ENCODE measurements at regions not wholly inside any gene's neighbourhood (a gene's known extent, or its start where the extent isn't known, plus 50 kb on each side); places are given as distances from the start of the nearest gene placed in this dataset.

- peaks cover 28% of the 10 kb centered on the region for H3K4me1 Mint-ChIP-seq (ENCODE audit: unreplicated experiment)
- no peak overlapping the region for H3K27ac Mint-ChIP-seq
- no peak overlapping the region for H3K4me3 Mint-ChIP-seq
- no peak for DNase-seq (ENCODE audit: extremely low spot score, unreplicated experiment)
- H3K9me3 Mint-ChIP-seq, result peaks cover 3% of the 10 kb centered on the region
- H3K36me3 Mint-ChIP-seq, result no peaks in the 10 kb centered on the region
- H3K27me3 Mint-ChIP-seq, result no peaks in the 10 kb centered on the region
- TF ChIP-seq CTCF (conservative IDR thresholded peaks at IDR 0.05), result no peak
Measured at GRCh38 chr21:20730441-20730840, 267.8 kb upstream of the NCAM2 start.

GRCh38 chr21:20735257-20735656, 263.0 kb upstream of the NCAM2 start:
- Mint-ChIP-seq H3K27me3 (no peaks in the 10 kb centered on the region), H3K36me3 (no peaks in the 10 kb centered on the region), H3K27ac (no peak overlapping the region), H3K9me3 (peaks cover 17% of the 10 kb centered on the region), H3K4me1 (ENCODE audit: unreplicated experiment) (peaks cover 32% of the 10 kb centered on the region), H3K4me3 (no peak overlapping the region)
- no peak for DNase-seq (ENCODE audit: extremely low spot score, unreplicated experiment)
- no peak for TF ChIP-seq CTCF (conservative IDR thresholded peaks at IDR 0.05)

GRCh38 chr21:20737227-20737913, 260.8 kb upstream of the NCAM2 start:
- TF ChIP-seq CTCF (conservative IDR thresholded peaks at IDR 0.05), result no peak
- Mint-ChIP-seq H3K27ac (no peak overlapping the region), H3K4me1 (ENCODE audit: unreplicated experiment) (peaks cover 27% of the 10 kb centered on the region), H3K9me3 (peaks cover 14% of the 10 kb centered on the region), H3K4me3 (no peak overlapping the region), H3K27me3 (no peaks in the 10 kb centered on the region), H3K36me3 (no peaks in the 10 kb centered on the region)
- DNase-seq (ENCODE audit: extremely low spot score, unreplicated experiment), result no peak

- H3K27ac Mint-ChIP-seq, result no peak overlapping the region
- H3K4me3 Mint-ChIP-seq, result no peak overlapping the region
- H3K9me3 Mint-ChIP-seq, result peaks cover 14% of the 10 kb centered on the region
- no peak for DNase-seq (ENCODE audit: extremely low spot score, unreplicated experiment)
- no peaks in the 10 kb centered on the region for H3K27me3 Mint-ChIP-seq
- TF ChIP-seq CTCF (conservative IDR thresholded peaks at IDR 0.05), result peak; percentile 46
- H3K36me3 Mint-ChIP-seq, result no peaks in the 10 kb centered on the region
- peaks cover 27% of the 10 kb centered on the region for H3K4me1 Mint-ChIP-seq (ENCODE audit: unreplicated experiment)
Measured at GRCh38 chr21:20739421-20739820, 258.8 kb upstream of the NCAM2 start.

GRCh38 chr21:20741445-20741844, 256.8 kb upstream of the NCAM2 start:
- peaks cover 14% of the 10 kb centered on the region for H3K9me3 Mint-ChIP-seq
- no peak overlapping the region for H3K4me3 Mint-ChIP-seq
- no peak for TF ChIP-seq CTCF (conservative IDR thresholded peaks at IDR 0.05)
- no peak for DNase-seq (ENCODE audit: extremely low spot score, unreplicated experiment)
- H3K36me3 Mint-ChIP-seq, result no peaks in the 10 kb centered on the region
- peaks cover 12% of the 10 kb centered on the region for H3K4me1 Mint-ChIP-seq (ENCODE audit: unreplicated experiment)
- no peak overlapping the region for H3K27ac Mint-ChIP-seq
- H3K27me3 Mint-ChIP-seq, result no peaks in the 10 kb centered on the region
